SK-N-MC (cell line): ENCODE measurements at regions not wholly inside any gene's neighbourhood (a gene's known extent, or its start where the extent isn't known, plus 50 kb on each side); places are given as distances from the start of the nearest gene placed in this dataset.

Experiments used
- EZH2 ChIP-seq: fragments of 200-600 bp; sonication (generic); IDR thresholded peaks from one replicate; pipeline ENCODE4 v1.6.1; 2017; ENCODE audit warnings: antibody characterized with exemption
- POLR2AphosphoS5 ChIP-seq: IDR thresholded peaks from 2 replicates; pipeline ENCODE4 v1.6.1; 2012; ENCODE audit warnings: mild to moderate bottlenecking, low read depth, low read length, borderline replicate concordance

DNA sequence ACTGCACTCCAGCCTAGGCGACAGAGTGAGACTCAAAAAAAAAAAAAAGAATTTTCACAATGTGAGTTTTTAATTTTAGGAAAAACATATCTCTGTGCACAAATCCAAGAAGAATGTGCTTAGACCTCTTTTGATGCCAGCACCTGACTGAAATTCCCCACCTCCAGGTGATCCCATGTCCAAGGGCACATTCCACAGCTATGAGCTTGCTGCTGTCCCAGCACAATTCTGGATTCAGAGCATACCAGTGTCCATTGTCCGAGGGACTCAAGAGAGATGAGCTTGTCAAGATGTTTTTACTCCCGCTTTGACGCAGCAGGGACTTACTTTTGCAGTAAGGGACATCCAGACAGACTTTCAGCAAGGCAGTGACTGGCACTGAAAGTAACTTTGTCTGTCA lies 489.1 kb upstream of the ACVR2A start:
- TF ChIP-seq POLR2AphosphoS5 (no peak), EZH2 (no peak)
